HTR-8/SVneo (cell line): ENCODE measurements at regions not wholly inside any gene's neighbourhood (a gene's known extent, or its start where the extent isn't known, plus 50 kb on each side); places are given as distances from the start of the nearest gene placed in this dataset.
"Not testable (repeated sequence)": the region's sequence is repeated elsewhere in the genome, so short reads cannot be mapped to it uniquely, and the experiment has no call there.

ENCODE experiments used
- DNase-seq: peaks from one replicate; pipeline ENCODE4 v3.0.0; 2011; ENCODE audit warnings: low spot score, mixed read lengths; ENCODE audit not compliant: insufficient read length
- FAIRE-seq: peaks from 2 replicates; lab custom pipeline; 2011; peaks lifted over from hg19 to GRCh38; lab: Jason Lieb, UNC

- DNase-seq, result no peak
- no peak for FAIRE-seq
Observed at GRCh38 chr9:82052081-82052480, 63.5 kb downstream of the SPATA31D1 start.

DNA sequence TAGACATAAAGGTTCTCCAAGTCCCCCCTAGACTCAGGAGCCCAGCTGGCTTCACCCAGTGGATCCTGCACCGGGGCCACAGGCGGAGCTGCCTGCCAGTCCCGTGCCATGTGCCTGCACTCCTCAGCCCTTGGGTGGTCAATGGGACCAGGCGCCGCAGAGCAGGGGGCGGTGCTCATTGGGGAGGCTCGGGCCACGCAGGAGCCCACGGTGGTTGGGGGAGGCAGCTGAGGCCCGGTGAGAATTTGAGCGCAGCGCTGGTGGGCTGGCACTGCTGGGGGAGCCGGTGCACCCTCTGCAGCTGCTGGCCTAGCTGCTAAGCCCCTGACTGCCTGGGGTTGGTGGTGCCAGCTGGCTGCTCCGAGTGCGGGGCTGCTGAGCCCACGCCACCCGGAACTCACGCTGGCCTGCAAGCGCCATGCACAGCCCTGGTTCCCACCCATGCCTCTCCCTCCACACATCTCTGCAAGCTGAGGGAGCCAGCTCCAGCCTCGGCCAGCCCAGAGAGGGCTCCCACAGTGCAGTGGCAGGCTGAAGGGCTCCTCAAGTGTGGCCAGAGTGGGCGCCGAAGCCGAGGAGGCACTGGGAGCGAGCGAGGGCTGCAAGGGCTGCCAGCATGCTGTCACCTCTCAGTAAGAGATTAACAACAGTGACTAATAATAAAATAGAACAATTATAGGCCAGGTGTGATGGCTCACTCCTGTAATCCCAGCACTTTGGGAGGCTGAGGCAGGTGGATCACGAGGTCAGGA lies 65.9 kb downstream of the SPATA31D1 start:
- FAIRE-seq, result no peak

GRCh38 chr9:82057805-82058204 lies 69.2 kb downstream of the SPATA31D1 start:
- FAIRE-seq, result no peak
- no peak for DNase-seq

More for the DNA sequence above, 65.9 kb downstream of the SPATA31D1 start:
- no peak for DNase-seq

DNA sequence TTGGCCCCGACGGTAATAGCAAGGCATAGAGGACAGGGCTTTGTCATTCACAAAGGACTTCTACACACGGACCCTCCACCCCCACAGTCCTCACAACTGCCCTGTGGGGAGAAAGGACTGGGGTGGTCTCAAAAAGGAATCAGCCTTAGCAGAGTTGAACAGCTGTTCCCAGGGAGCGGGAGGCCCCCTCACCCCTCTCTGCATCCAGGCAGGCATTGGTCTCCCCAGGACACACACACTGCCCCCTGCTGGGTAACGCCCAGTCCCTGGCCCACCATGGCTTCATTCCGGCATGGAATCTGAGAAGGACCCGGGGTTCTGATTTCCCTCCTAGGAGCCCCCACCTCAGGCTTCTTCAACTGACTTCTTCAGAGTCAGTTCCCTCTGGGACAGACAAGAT lies 73.2 kb downstream of the SPATA31D1 start:
- not testable (repeated sequence) for FAIRE-seq

DNA sequence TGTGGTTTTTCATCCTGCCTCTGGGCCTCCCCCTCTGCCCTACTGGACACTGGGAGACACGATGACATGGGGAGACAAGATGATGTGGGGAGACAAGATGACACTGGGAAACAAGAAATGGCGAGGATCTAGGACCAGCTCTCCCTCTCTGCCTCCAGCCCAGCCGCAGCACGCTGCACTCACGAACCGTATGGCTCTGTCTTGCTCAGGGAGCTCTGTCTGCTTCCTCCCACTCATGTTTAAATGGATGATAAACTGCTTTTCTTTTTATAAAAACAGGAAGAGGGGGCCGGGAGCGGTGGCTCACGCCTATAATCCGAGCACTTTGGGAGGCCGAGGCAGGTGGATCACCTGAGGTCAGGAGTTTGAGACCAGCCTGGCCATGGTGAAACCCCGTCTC lies 73.7 kb downstream of the SPATA31D1 start:
- FAIRE-seq, result no peak

More for the DNA sequence above, 73.2 kb downstream of the SPATA31D1 start:
- not testable (repeated sequence) for DNase-seq

DNA sequence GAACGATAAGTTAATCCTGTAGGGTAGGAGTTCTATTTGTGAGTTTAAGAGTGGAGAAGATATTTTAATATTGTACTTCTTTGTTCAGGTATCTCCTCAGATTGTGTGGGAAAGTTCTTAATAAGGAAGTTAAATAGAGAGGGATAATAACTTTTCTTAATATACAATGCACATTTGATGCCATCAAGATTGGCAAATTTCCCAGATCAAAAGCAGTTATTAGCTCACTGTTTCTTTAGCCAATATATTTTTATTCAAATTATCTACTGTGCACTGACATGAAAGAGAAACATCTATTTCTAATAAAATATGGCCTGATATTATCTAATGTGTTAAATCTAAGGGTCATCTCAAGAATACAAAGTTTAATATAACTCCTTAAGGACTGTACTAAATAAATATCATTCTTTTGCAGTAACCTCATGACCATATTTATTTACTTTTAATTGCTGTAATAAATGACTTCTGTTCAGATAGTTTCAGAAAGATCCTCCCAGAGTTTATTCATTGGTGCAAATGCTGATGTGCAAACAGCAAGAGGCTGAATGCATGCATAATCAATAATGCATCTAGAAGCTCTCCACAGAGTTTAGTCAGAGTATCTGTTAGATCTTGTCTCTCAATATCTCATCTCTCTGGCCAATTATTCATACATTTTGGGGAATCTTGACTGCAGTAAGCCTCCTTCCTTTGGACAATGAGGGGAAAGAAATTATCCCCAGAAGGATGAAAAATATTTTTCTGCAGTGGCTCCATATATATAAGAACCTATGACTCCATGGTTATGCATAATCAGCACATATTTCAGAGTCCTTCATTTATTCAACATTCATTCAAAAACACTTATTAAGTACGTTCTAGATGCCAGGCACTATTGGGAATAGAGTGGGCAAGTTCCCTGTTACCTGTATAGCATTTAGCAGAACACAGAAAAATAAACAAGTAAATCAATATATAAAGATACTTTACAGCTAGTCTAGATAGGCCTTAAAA lies 85.3 kb downstream of the SPATA31D1 start:
- DNase-seq (no peak), FAIRE-seq (no peak)

More for the DNA sequence above, 73.7 kb downstream of the SPATA31D1 start:
- DNase-seq, result no peak

DNA sequence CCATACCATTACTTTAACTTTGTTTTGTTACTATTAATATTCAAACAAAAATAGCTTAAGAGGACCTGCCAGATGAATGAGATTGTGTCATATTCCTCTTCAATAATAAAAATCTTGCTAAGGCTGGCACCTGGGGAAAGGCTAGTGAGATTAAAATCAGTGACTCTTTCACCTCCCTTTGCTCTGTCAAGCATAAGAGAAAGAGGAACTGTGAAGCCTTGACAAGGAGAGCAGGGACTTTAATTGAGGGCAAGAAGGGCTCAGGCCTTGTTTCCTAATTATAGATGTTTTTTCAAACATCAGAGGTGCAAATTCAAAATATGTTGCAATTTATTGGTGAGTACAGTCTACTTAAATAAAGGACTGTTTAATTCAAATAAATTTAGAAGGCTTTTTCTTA lies 91.7 kb downstream of the SPATA31D1 start:
- no peak for DNase-seq
- FAIRE-seq, result no peak

GRCh38 chr9:82081496-82081895 lies 92.9 kb downstream of the SPATA31D1 start:
- FAIRE-seq, result no peak
- no peak for DNase-seq

- DNase-seq (no peak), FAIRE-seq (no peak)
Observed at GRCh38 chr9:82082563-82082962, 94.0 kb downstream of the SPATA31D1 start.

DNA sequence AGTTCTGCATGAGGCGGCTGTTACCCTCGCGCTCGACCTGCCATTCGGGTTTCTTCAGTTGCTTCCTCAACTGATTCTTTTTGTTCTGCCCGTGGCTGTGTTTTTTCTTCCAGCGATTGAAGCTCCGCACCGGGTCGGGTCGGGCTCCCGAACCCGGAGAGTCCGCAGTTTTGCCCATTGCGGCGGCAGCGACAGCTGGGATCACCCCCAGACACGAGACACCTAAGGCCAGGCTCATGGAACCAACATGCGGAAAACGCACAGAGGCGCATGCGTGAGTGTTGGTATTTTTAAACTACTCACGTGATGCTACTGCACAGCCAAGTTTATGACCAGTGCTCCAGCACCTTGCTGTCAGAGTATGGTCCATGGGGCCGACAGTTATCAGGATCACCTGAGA lies 100.0 kb downstream of the SPATA31D1 start:
- no peak for DNase-seq
- no peak for FAIRE-seq

- DNase-seq (no peak), FAIRE-seq (no peak)
Observed at GRCh38 chr9:82090046-82090445, 101.5 kb downstream of the SPATA31D1 start.

- no peak for FAIRE-seq
Observed at GRCh38 chr9:82091100-82091499, 102.5 kb downstream of the SPATA31D1 start.

DNA sequence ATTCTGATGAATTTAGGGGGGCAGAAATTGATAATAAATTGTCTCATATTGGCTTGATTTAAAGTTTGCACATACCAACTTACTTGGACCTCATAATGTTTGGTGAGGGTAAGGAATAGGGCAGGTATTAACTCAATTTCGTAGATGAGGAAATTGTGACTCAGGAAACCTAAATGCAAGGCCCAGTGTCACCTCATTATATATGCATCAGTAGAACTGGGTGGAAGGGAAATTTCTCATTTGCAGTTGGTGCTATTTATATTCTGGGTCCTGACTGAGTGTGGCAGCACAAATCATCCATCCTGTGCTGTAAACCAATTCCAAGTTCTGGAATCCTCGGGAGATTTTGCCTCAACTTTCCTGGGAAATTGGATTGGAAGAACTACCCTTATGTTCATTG lies 103.0 kb downstream of the SPATA31D1 start:
- FAIRE-seq (no peak), DNase-seq (no peak)

More at GRCh38 chr9:82091100-82091499, 102.5 kb downstream of the SPATA31D1 start:
- no peak for DNase-seq

GRCh38 chr9:82101475-82101874 lies 112.9 kb downstream of the SPATA31D1 start:
- DNase-seq, result no peak
- FAIRE-seq, result no peak

- no peak for FAIRE-seq
- DNase-seq, result no peak
Observed at GRCh38 chr9:82104252-82104651, 115.7 kb downstream of the SPATA31D1 start.

DNA sequence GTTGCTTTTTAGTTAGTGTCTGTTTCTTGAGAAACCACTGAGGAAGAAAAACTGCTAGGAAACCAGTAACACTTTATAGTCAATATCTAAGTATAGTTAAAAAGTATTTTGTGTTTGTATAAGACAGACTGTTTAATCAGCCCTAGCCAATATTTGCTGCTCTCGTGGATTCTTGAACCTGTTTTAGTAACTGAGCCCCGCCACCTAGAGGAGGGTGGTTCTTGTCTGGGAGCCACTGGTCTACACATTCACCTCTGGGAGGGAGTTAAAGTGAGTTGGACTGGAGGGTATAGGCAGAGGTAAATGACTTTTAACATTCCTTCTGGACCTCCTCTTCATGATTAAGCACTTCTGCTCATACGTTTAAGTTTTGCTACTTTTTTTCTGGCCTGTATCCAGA lies 117.2 kb downstream of the SPATA31D1 start:
- DNase-seq (no peak), FAIRE-seq (no peak)

- FAIRE-seq (no peak), DNase-seq (no peak)
Observed at GRCh38 chr9:82106536-82106935, 118.0 kb downstream of the SPATA31D1 start.

- no peak for DNase-seq
- no peak for FAIRE-seq
Observed at GRCh38 chr9:82108474-82108873, 119.9 kb downstream of the SPATA31D1 start.

- DNase-seq, result no peak
- FAIRE-seq, result no peak
Observed at GRCh38 chr9:82108941-82109340, 120.4 kb downstream of the SPATA31D1 start.

- no peak for DNase-seq
- FAIRE-seq, result no peak
Observed at GRCh38 chr9:82109626-82110025, 121.1 kb downstream of the SPATA31D1 start.

DNA sequence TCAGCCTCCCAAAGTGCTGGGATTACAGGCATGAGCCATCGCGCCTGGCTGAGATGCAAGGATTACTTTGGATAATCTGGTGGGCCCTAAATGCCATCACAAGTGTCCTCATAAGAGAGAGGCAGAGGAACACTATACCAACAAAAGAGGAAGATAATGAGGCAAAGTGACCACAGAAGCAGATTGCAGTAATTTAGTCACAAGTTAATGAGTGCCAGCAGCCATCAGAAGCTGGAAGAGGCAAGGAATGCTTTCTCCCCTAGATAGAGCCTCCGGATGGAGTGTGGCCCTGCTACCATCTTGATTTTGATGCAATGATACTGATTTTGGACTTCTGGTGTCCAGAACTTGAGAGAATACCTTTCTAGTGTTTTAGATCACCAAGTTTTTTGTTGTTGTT lies 122.3 kb downstream of the SPATA31D1 start:
- FAIRE-seq (no peak), DNase-seq (no peak)
